Keratinocyte (primary cell): ENCODE measurements at regions not wholly inside any gene's neighbourhood (a gene's known extent, or its start where the extent isn't known, plus 50 kb on each side); places are given as distances from the start of the nearest gene placed in this dataset.

Source experiments
- CTCF ChIP-seq, 3 experiments: IDR thresholded peaks in 1 of 3; conservative IDR thresholded peaks in 1 of 3; optimal IDR thresholded peaks in 1 of 3; 2 replicates in 2 of 3; 3 replicates in 1 of 3; pipeline versions ENCODE3 to v1.5.1; 2011; ENCODE audit warnings: low read length in 3 of 3, mild to moderate bottlenecking in 3 of 3, moderate library complexity in 2 of 3, control low read depth in 1 of 3, inconsistent platforms in 1 of 3; ENCODE audit not compliant: insufficient read depth in 2 of 3; ENCODE audit errors: extremely low read depth in 1 of 3
- EZH2 ChIP-seq: IDR thresholded peaks from one replicate; pipeline ENCODE4 v1.6.1; 2012; ENCODE audit warnings: inconsistent platforms, mild to moderate bottlenecking, low read length, moderate library complexity

DNA sequence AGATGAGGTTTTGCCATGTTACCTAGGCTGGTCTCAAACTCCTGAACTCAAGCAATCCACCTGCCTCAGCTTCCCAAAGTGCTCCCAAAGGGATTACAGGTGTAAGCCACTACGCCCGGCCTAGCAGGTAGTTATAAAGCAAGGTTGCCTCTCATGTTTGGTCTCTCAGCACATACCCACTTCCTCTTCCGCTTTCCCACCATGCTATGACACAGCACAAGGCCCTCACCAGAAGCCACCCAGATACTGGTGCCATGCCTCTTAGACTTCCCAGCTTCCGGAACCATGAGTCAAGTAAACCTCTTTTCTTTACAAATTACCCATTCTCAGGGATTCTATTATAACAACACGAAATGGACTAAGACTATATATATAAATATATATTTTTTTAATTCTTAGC lies 143.6 kb downstream of the COPRS start:
- no peak for TF ChIP-seq CTCF (optimal IDR thresholded peaks at IDR 0.05 in 1 of 3, IDR thresholded peaks at IDR 0.05 in 1 of 3, conservative IDR thresholded peaks at IDR 0.05 in 1 of 3; ENCODE audit: extremely low read depth in 1 of 3, insufficient read depth in 2 of 3, low read length in 3 of 3)
- no peak for TF ChIP-seq EZH2
